ENCODE measurements at regions not wholly inside any gene's neighbourhood (a gene's known extent, or its start where the extent isn't known, plus 50 kb on each side); places are given as distances from the start of the nearest gene placed in this dataset.

GRCh38 chr11:95486979-95487378, 256.0 kb upstream of the SESN3 start:
- H3K4me1 Mint-ChIP-seq (ENCODE audit: low read depth), result peaks cover 31% of the 10 kb centered on the region
- no peak overlapping the region for H3K27ac Mint-ChIP-seq (ENCODE audit: unreplicated experiment)
- DNase-seq (ENCODE audit: low spot score), result no peak
- peaks cover 11% of the 10 kb centered on the region for H3K36me3 Mint-ChIP-seq (ENCODE audit: low read depth)
- no peak overlapping the region for H3K4me3 Mint-ChIP-seq (ENCODE audit: unreplicated experiment)
- TF ChIP-seq, protein P1, sequence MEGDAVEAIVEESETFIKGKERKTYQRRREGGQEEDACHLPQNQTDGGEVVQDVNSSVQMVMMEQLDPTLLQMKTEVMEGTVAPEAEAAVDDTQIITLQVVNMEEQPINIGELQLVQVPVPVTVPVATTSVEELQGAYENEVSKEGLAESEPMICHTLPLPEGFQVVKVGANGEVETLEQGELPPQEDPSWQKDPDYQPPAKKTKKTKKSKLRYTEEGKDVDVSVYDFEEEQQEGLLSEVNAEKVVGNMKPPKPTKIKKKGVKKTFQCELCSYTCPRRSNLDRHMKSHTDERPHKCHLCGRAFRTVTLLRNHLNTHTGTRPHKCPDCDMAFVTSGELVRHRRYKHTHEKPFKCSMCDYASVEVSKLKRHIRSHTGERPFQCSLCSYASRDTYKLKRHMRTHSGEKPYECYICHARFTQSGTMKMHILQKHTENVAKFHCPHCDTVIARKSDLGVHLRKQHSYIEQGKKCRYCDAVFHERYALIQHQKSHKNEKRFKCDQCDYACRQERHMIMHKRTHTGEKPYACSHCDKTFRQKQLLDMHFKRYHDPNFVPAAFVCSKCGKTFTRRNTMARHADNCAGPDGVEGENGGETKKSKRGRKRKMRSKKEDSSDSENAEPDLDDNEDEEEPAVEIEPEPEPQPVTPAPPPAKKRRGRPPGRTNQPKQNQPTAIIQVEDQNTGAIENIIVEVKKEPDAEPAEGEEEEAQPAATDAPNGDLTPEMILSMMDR (IDR thresholded peaks at IDR 0.05), result no peak
- no peaks in the 10 kb centered on the region for H3K27me3 Mint-ChIP-seq (ENCODE audit: low read depth)
- H3K9me3 Mint-ChIP-seq (ENCODE audit: low read depth), result peaks cover 18% of the 10 kb centered on the region

GRCh38 chr11:95486466-95486865, 255.5 kb upstream of the SESN3 start:
- DNase-seq (ENCODE audit: low spot score), result no peak
- Mint-ChIP-seq H3K9me3 (ENCODE audit: low read depth) (peaks cover 15% of the 10 kb centered on the region), H3K4me1 (ENCODE audit: low read depth) (peaks cover 31% of the 10 kb centered on the region), H3K4me3 (ENCODE audit: unreplicated experiment) (no peak overlapping the region), H3K27ac (ENCODE audit: unreplicated experiment) (no peak overlapping the region), H3K36me3 (ENCODE audit: low read depth) (peaks cover 6% of the 10 kb centered on the region), H3K27me3 (ENCODE audit: low read depth) (no peaks in the 10 kb centered on the region)
- TF ChIP-seq, protein P1 (IDR thresholded peaks at IDR 0.05), result no peak

GRCh38 chr11:95485115-95485900, 254.3 kb upstream of the SESN3 start:
- no peak for DNase-seq (ENCODE audit: low spot score)
- peaks cover 1% of the 10 kb centered on the region for H3K36me3 Mint-ChIP-seq (ENCODE audit: low read depth)
- TF ChIP-seq, protein P1 (IDR thresholded peaks at IDR 0.05), result no peak
- H3K4me3 Mint-ChIP-seq (ENCODE audit: unreplicated experiment), result no peak overlapping the region
- peaks cover 5% of the 10 kb centered on the region for H3K9me3 Mint-ChIP-seq (ENCODE audit: low read depth)
- no peaks in the 10 kb centered on the region for H3K27me3 Mint-ChIP-seq (ENCODE audit: low read depth)
- H3K4me1 Mint-ChIP-seq (ENCODE audit: low read depth), result peaks cover 31% of the 10 kb centered on the region
- peak overlapping the region; percentile 29 for H3K27ac Mint-ChIP-seq (ENCODE audit: unreplicated experiment)

DNA sequence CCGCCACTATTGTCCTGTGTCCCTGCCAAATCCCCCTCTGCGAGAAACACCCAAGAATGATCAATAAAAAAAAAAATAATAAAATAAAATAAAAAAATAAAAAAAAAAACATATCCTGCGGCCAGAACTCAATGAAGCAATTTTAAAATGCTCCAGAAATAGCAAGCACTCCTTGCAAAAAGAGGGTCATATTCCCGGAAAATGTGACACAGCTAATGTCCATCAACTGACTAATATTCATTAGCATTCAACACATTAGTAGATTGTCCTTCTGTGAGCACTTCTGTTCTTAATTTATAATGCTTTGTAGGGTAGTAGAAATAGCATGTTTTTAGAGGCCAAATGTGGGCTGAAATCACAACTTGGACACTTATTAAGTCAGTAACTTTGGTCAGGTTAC, 252.3 kb upstream of the SESN3 start:
- no peaks in the 10 kb centered on the region for H3K36me3 Mint-ChIP-seq (ENCODE audit: low read depth)
- peaks cover 42% of the 10 kb centered on the region for H3K4me1 Mint-ChIP-seq (ENCODE audit: low read depth)
- H3K27me3 Mint-ChIP-seq (ENCODE audit: low read depth), result no peaks in the 10 kb centered on the region
- H3K9me3 Mint-ChIP-seq (ENCODE audit: low read depth), result no peaks in the 10 kb centered on the region
- no peak overlapping the region for H3K4me3 Mint-ChIP-seq (ENCODE audit: unreplicated experiment)
- TF ChIP-seq, protein P1 (IDR thresholded peaks at IDR 0.05), result no peak
- no peak for DNase-seq (ENCODE audit: low spot score)
- no peak overlapping the region for H3K27ac Mint-ChIP-seq (ENCODE audit: unreplicated experiment)

DNA sequence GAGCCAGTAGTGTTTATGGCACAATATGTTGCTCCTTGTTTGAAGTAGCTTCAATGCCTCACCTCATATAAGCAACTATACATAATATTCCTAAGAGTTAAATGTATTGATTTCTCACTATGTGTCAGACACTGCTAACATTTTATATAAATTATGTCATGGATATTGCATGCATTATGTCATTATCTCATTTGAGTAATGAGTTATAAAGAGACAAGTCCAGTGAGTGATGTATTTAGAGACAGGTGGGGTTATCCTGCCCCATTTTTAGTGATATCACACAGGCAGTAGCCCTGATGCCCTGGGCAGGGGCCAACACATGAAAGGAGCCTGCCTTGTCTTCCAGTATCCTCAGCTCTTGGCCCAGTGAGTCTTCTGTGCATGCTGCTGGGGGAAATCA, 247.0 kb upstream of the SESN3 start:
- peaks cover 6% of the 10 kb centered on the region for H3K9me3 Mint-ChIP-seq (ENCODE audit: low read depth)
- H3K36me3 Mint-ChIP-seq (ENCODE audit: low read depth), result no peaks in the 10 kb centered on the region
- no peak overlapping the region for H3K27ac Mint-ChIP-seq (ENCODE audit: unreplicated experiment)
- no peaks in the 10 kb centered on the region for H3K27me3 Mint-ChIP-seq (ENCODE audit: low read depth)
- no peak overlapping the region for H3K4me3 Mint-ChIP-seq (ENCODE audit: unreplicated experiment)
- TF ChIP-seq, protein P1 (IDR thresholded peaks at IDR 0.05), result no peak
- H3K4me1 Mint-ChIP-seq (ENCODE audit: low read depth), result peaks cover 28% of the 10 kb centered on the region
- no peak for DNase-seq (ENCODE audit: low spot score)

Measured in chondrocyte (in vitro differentiated cells).